GM19023 (cell line): ENCODE measurements at regions not wholly inside any gene's neighbourhood (a gene's known extent, or its start where the extent isn't known, plus 50 kb on each side); places are given as distances from the start of the nearest gene placed in this dataset.
"Not testable (repeated sequence)": the region's sequence is repeated elsewhere in the genome, so short reads cannot be mapped to it uniquely, and the experiment has no call there.

ENCODE experiments used
- ATAC-seq: cut with Tn5 transposase; IDR thresholded peaks from one replicate; pipeline ENCODE4 v1.9.1; 2021; ENCODE audit warnings: mild to moderate bottlenecking, moderate library complexity; ENCODE audit not compliant: unreplicated experiment

DNA sequence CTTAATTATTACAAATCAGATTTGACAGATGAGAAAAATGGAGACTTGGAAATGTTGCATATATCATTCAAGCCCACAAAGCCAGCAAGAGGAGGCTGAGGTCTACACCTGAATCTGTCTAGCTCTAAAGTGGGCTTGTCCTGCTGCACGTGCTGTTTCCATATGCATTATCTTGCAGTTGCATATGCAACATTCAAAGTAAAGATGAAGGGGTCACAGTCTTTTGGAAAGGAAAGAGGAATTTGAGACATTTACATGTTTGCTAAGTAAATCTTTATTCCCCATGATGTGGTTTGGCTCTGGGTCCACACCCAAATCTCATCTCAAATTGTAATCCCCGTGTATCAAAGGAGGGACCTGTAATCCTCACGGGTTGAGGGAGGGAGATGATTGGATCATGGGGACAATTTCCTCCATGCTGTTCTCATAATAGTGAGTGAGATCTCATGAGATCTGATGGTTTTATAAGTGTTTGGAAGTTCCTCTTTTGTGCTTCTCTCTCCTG is 98.3 kb downstream of the BACH1 start:
- no peak for ATAC-seq

GRCh38 chr21:29403301-29403700 is 104.6 kb downstream of the BACH1 start:
- ATAC-seq = no peak

DNA sequence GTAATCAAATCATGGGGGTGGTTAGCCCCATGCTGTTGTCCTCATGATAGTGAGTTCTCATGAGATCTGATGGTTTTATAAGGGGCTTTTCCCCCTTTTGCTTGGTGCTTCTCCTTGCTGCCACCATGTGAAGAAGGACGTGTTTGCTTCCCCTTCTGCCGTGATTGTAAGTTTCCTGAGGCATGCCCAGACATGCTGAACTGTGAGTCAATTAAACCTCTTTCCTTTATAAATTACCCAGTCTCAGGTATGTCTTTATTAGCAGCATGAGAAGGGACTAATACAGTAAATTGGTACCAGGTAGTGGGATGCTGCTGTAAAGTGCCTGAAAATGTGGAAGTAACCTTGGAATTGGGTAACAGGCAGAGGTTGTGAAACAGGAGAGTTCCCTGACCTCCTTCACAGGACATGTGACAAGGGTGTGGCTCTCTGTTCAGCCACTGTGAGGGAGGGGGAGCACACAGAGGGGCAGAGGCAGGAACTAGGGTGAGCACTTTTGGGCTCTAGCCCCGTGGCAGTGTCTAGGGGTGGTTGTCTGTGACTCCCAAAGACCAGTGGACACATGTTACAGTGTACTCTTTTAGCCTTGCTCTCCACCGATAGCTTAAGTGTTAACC is 105.3 kb downstream of the BACH1 start:
- no peak for ATAC-seq

DNA sequence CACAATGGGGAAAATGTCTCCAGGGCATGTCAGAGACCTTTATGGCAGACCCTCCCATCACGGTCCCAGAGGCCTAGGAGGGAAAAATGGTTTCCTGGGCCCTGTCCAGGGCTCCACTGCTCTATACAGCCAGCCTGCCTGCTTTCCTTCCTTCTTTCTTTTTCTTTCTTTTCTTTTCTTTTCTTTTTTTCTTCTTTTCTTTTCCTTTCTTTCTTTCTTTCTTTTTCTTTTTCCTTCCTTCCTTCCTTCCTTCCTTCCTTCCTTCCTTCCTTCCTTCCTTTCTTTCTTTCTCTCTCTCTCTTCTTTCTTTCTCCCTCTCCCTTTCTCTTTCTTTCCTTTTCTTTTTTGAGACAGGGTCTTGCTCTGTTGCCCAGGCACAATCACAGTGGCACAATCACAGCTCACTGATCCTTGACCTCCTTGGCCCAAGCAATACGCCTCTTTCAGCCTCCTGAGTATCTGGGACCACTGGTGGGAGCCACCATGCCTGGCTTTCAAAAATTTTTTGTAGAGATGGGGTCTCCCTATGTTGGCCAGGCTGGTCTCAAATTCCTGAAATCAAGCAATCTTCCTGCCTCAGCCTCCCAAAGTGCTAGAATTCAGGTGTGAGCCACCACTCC is 106.9 kb downstream of the BACH1 start:
- ATAC-seq = no peak

DNA sequence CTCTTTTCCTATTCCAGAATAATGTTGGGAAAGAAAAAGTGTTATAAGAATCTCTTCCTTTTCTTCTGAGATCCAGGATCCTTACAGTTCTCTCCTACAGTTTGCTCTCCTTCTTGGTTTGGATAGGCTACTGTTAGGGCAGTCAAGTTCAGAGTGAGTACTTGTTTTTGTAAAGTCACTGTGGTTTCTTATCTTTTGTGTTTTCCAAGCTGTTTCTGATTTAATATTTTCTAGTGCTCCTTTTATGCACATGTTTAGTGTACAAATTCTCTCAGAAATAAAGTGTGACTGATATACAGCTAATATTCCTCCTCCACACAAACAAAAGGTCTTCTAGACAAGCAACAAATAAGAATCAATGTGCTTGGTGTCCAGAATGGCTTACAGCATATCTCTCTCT is 107.7 kb downstream of the BACH1 start:
- no peak for ATAC-seq

- ATAC-seq = no peak
These were observed 108.8 kb downstream of the BACH1 start for GRCh38 chr21:29407571-29407970.

- no peak for ATAC-seq
These were observed 115.0 kb downstream of the BACH1 start for GRCh38 chr21:29413683-29414082.

DNA sequence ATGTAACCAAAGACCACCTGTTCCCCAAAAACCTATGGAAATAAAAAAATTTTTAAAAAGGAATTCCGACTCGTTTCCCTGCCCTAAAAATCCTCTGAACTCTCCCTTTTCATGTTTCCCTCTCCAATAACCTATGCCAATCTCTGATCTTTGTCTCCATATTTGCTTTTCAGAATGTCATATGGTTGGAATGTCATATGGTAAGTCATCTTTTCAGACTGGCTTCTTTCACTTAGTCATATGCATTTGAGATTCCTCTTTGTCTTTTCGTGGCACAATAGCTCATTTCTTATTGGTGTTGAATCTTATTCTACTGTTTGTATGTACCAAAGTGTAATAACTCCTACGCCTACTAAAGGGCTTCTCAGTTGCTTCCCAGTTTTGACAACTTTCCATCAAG is 117.5 kb downstream of the BACH1 start:
- no peak for ATAC-seq

DNA sequence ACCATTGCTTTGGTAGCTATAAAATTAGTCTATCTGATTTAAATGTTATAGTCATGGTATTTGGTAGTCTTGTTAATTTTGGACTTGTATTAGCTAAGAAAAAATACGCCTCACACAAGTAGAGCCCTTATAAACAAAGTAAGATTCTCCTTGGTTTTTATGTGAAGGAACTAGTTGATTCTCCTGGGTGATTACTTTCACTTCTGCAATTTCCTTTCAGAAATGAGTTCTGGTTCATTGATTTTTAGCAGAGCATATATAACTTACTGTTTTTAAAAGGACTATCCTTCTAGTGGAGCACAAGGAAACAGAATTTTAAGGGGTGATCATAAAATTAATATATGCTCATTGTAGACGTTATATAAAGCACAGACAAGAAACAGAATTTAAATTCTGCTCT is 120.1 kb downstream of the BACH1 start:
- peak; percentile 58 for ATAC-seq

DNA sequence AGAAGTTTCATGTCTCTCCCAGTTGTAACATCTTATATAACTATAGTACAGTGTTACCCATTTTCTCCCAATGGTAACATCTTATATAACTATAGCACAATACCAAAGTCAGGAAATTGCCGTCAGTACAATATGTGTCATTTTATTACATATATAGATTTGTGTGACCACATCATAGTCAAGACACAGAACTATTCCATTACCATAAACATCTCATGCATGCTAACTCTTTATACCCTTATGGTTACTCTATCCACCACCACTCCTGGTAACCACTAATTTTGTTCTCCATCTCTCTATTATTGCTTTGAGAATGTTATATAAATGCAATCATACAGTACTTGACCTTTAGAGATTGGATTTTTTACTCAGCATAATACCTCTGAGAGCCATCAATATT is 120.7 kb downstream of the BACH1 start:
- ATAC-seq = no peak

GRCh38 chr21:29423099-29423870 is 124.6 kb downstream of the BACH1 start:
- ATAC-seq = no peak

GRCh38 chr21:29424728-29425127 is 126.0 kb downstream of the BACH1 start:
- ATAC-seq = no peak

GRCh38 chr21:29429218-29429617 is 130.5 kb downstream of the BACH1 start:
- no peak for ATAC-seq

GRCh38 chr21:29430030-29430429 is 131.3 kb downstream of the BACH1 start:
- ATAC-seq = no peak

DNA sequence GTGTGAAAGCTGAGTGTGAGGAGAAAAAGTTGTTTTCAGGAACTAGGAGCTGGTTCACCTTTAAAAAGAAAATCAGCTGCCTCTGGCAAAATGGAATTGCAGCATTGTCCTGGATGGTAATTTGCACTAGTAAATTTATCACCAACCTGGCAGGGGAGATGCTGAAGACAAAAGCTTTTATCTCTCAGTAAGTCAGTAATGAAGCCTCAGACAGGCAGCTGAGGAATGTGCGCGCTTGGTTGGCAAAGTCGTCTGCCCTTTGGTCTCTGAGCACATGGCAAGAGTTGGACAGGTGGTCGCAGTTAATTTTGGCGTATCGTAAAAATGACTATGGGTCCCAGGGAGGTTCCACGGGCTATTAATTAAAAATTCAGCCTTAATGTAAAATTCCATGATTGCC is 131.9 kb downstream of the BACH1 start:
- no peak for ATAC-seq

GRCh38 chr21:29431178-29431577 is 132.5 kb downstream of the BACH1 start:
- no peak for ATAC-seq

- no peak for ATAC-seq
These were observed 133.0 kb downstream of the BACH1 start for GRCh38 chr21:29431680-29432079.

- no peak for ATAC-seq
These were observed 134.8 kb downstream of the BACH1 start for GRCh38 chr21:29433366-29434059.

DNA sequence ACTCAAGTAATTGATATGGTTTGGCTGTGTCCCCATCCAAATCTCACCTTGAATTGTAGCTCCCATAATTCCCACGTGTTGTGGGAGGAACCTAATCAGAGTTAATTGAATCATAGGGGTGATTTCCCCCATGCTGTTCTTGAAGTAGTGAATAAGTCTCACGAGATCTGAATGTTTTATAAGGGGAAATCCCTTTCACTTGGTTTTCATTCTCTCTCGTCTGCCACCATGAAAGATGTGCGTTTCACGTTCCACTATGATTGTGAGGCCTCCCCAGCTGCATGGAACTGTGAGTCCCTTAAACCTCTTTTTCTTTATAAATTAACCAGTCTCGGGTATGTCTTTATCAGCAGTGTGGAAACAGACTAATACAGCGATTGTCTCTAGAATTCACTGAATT is 135.4 kb downstream of the BACH1 start:
- no peak for ATAC-seq

GRCh38 chr21:29434982-29435381 is 136.3 kb downstream of the BACH1 start:
- not testable (repeated sequence) for ATAC-seq

DNA sequence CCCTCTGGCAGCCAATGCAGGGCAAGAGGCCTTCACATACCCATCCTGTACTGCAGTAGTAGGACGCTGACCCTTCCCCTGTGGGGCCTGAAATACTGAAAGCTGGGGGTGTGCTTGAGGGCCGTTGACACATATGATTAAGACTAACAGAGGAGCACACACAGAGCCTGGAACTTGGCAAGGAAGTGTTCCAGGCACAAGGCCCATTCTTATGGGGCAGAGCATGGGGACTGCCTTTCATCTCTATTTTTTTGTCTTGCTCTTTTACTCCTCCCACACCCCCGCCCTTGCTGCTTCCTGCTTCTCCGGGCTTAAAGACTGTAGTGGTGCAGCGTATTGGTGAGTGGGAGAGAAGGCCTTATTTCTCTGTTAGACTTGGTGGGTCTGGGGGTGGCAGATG is 137.4 kb downstream of the BACH1 start:
- ATAC-seq = no peak
